HG02840 (cell line): ENCODE measurements at regions not wholly inside any gene's neighbourhood (a gene's known extent, or its start where the extent isn't known, plus 50 kb on each side); places are given as distances from the start of the nearest gene placed in this dataset.
"Not testable (repeated sequence)": the region's sequence is repeated elsewhere in the genome, so short reads cannot be mapped to it uniquely, and the experiment has no call there.

Experiments
- ATAC-seq: cut with Tn5 transposase; IDR thresholded peaks from one replicate; pipeline ENCODE4 v1.9.1; 2021; ENCODE audit warnings: mild to moderate bottlenecking, moderate library complexity, moderate number of reproducible peaks; ENCODE audit not compliant: unreplicated experiment, low FRiP score

GRCh38 chr5:130391727-130392264 lies 487.5 kb downstream of the CHSY3 start:
- not testable (repeated sequence) for ATAC-seq

- ATAC-seq: no peak
Observed at GRCh38 chr5:130386155-130386554, 481.9 kb downstream of the CHSY3 start.

- no peak for ATAC-seq
Observed at GRCh38 chr5:130385656-130386055, 481.4 kb downstream of the CHSY3 start.

- no peak for ATAC-seq
Observed at GRCh38 chr5:130365956-130366355, 461.7 kb downstream of the CHSY3 start.

GRCh38 chr5:130350131-130350530 lies 445.9 kb downstream of the CHSY3 start:
- no peak for ATAC-seq

GRCh38 chr5:130337179-130337888 lies 433.1 kb downstream of the CHSY3 start:
- no peak for ATAC-seq

- ATAC-seq: no peak
Observed at GRCh38 chr5:130335117-130335516, 430.9 kb downstream of the CHSY3 start.

GRCh38 chr5:130333089-130333488 lies 428.8 kb downstream of the CHSY3 start:
- ATAC-seq: no peak

- ATAC-seq: no peak
Observed at GRCh38 chr5:130331332-130331731, 427.1 kb downstream of the CHSY3 start.

GRCh38 chr5:130324953-130325671 lies 420.8 kb downstream of the CHSY3 start:
- ATAC-seq: no peak

- peak; percentile 100 for ATAC-seq
Observed at GRCh38 chr5:130323804-130324454, 419.7 kb downstream of the CHSY3 start.

- ATAC-seq: no peak
Observed at GRCh38 chr5:130321931-130322330, 417.7 kb downstream of the CHSY3 start.

- ATAC-seq: no peak
Observed at GRCh38 chr5:130316971-130317680, 412.9 kb downstream of the CHSY3 start.

- ATAC-seq: no peak
Observed at GRCh38 chr5:130295235-130295634, 391.0 kb downstream of the CHSY3 start.

GRCh38 chr5:130294798-130295197 lies 390.5 kb downstream of the CHSY3 start:
- not testable (repeated sequence) for ATAC-seq

GRCh38 chr5:130290219-130290618 lies 386.0 kb downstream of the CHSY3 start:
- ATAC-seq: no peak

- ATAC-seq: no peak
Observed at GRCh38 chr5:130289132-130290088, 385.1 kb downstream of the CHSY3 start.

GRCh38 chr5:130287438-130287837 lies 383.2 kb downstream of the CHSY3 start:
- no peak for ATAC-seq

GRCh38 chr5:130286971-130287370 lies 382.7 kb downstream of the CHSY3 start:
- ATAC-seq: no peak
